HG03025 (cell line): ENCODE measurements at regions not wholly inside any gene's neighbourhood (a gene's known extent, or its start where the extent isn't known, plus 50 kb on each side); places are given as distances from the start of the nearest gene placed in this dataset.
A peak's percentile ranks its signal among the peaks of the same experiment; 100 is the strongest.

ENCODE experiments used
- ATAC-seq: cut with Tn5 transposase; IDR thresholded peaks from one replicate; pipeline ENCODE4 v1.9.1; 2021; ENCODE audit warnings: mild to moderate bottlenecking, moderate library complexity; ENCODE audit not compliant: unreplicated experiment, low FRiP score

DNA sequence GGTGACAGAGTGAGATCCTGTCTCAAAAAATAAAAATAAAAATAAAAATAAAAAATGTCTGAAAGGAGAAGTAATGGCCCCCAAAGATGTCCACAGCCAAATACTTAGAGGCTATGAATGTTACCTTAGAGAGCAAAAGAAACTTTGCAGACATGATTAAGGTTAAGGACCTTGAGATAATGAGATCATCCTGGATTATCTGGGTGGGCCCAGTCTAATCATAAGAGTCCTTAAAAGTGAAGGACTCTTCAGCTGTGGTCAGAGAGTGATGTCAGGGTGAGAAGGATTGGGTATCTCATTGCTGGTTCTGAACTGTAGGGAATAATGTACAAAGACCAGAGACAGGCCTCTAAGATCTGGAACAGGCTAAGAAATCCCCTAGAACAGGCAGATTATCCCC lies 84.9 kb upstream of the POU1F1 start:
- ATAC-seq: no peak

DNA sequence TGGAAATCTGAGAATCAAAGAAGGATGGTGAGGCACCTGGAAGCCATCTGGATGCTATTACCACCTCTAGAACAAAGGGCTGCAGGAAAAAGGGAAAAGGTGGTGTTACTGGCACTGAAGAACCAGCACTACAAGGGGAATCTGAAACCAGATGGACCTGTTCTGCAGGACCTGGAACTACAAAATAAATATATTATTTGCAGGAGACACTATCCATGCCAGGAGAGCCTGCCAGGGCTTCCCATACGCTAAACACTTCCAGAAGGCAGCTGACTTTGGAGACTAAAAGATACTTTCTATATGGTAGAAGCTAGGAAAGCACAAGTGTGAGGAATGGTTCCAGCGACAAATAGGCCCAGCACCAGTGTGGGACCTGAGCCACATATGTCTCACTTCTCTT lies 83.4 kb upstream of the POU1F1 start:
- ATAC-seq: no peak

DNA sequence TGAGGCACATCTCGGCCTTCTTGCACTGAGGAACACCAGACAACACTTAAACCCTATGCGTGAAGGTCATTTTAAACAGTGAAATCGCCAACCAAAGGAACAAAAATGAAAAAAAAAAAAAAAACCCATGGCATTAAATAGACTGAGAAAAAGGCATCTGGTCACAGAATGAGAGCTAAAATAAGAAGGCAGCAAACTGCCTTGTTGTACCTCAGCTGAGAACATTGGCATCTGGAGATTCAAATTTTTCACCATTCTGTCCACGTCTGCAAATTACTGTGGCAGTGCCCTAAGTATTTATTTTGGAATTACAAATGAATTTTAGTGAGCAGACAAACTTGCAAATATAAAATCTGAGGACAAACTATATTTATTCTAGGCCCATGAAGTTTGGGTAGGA lies 82.6 kb upstream of the POU1F1 start:
- ATAC-seq: no peak

DNA sequence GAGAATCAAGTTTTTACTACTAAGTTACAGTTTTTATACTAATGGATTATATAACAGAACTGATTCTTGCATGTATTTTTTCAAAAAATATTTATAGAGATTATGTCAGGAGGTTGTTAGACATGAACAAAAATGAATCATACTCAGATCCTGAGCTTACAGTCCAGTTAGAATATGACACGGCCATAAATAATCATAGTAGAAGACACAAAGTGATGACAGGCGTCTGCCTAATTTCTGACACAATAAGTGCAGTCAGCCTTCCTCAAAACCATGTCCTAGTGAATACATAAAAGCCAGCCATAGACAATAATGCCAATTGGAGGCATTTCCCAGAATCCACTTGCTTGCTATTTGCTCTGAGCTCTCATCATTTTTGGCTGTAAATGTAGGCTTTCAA lies 81.7 kb upstream of the POU1F1 start:
- no peak for ATAC-seq

DNA sequence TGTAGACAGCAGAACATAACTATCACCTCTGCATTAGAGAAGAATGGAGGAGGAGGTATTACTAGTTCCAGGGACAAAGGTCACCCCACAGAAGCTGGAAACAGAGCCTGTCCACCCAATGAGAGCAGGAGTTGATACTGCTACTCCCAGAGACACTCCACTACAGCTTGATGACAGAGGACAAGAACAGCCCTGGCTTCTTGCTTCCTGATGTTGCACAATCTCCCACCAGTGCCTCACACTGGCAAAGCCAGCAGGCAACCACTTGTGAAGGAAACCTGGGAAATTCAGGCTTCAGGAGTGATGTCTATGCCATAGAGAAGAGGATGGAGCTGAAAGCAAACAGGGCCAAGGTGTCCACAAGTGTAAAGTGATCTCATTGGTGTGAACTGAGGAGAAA lies 78.0 kb upstream of the POU1F1 start:
- ATAC-seq: no peak

DNA sequence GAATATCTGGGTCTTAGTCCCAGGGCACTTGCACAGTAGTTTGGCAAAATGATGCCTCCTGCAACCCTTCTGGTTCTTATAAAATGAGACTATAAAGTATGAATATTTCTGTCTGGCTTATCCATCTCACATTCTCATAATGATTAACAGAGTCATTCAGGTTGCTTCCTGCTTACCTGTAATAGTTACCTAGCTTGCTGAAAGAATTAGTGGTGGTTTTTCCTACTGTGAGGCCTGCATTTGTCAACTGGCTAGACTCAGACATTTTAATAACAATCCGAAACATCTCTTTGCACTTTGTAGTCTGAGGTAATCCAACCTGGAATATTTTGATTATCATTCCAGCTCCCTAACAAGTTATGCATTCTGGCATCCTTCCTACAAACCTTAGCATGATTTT lies 75.6 kb upstream of the POU1F1 start:
- ATAC-seq: no peak

DNA sequence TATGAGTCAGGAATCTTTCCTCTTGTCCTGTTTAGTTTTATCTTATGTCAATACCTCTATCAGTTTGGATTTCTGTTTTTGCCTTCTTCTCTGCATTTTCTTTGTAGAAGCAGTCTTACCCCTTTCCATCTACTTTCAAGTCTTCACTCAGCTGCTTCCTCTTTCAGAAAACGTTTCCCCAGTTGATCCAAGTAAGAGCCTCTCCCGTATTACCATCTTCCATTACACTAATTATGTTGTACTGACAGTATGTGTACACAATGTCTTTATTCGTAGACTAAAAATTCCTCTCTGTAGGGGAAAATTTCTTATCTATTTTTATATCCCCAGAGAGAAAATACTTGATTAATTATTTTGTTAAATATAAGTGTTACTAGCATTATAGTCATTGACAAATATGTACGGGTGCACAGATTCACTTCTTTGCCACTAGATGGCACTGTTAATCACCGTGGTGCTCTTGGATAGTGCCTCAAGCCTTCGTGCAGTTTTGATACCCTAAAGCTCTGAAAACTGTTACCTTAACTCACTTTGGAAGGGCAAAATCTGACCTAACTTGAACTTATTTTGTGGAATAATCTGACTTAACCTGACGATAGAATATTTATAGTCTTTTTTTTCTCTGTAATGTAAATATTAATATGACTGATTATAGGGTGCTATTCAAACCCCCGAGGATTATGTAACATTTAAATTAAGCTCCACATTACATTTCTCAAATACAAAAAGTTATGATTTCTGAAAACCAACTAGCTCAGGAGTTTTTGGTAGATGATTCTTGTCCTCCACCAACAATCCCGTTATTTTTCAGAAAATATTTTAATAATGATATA lies 74.2 kb upstream of the POU1F1 start:
- peak; percentile 98 for ATAC-seq

DNA sequence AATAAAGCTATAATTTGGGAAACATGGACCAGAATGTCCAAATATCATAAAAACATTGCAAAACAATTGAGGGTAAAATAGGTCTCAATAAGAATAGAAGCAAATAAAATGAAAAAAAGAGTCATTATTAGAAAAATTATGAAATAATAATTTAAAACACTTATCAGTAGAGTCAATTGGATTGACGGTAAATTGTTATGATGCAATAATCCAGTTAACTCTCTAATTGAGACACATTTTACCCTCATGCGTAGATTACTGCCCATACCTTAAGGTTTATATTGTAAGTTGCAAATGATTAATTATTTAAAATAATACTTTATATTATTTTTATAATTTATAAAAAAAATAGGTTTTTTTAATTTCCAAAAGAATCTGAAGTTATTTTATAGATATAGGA lies 73.4 kb upstream of the POU1F1 start:
- ATAC-seq: no peak

DNA sequence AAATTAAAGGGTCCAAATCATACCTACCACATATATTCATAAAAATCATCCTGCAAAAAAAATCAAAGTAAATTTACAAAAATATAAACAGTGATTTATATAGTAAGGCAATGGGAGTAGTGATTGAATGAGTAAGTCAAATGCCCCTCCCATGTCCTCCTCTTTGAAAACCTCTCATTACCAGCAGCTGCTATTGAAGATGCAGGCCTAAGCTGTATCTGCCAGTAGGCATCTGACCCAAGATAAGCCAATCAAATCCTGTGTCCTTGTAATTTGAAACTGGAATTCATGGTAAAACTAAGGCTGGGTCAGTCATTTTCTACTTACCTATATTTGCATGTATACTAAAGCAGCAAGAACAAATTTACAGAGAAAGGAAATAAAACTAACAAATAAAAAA lies 60.4 kb upstream of the POU1F1 start:
- no peak for ATAC-seq

DNA sequence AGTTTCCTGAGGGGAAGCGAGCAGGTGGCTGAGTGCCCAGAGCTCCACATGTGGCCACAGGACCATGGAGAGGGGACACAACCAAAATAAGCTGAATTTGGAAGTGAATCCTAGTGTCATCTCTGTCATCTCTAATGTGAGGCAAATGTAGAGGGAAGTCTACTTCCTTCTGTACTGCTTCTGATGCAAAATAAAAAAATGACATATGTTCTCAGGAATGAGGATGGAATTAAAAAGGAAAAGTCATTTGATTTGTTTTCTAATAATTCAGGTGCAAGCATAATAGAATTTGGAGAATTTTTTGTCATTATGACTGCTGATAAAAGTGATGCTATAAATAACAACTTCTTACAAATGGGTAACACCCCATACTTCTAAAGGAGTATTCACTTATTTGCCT lies 59.5 kb upstream of the POU1F1 start:
- no peak for ATAC-seq

DNA sequence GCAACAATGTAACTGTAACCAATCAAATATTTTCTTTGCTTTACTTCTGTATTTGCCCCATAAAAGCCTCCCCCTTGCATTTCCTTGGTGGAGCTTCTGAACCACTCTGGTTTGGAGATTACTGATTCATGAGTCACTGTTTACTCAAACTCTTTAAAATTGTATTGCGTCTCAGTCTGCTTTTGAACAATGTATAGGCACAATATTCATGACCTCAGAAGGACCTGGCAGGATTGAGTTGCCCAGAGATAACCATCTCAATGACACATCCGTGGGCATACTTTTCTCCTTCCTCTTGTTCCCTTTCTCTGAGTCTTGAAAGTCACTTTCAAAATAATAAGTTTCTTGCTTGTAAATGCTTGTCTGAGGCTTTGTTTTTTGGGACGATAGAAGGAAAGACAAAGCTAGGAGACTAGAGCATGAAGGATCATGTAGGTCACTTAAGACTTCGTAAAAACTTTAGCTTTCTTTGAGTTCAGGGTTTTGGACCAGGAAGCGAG lies 57.1 kb upstream of the POU1F1 start:
- no peak for ATAC-seq

DNA sequence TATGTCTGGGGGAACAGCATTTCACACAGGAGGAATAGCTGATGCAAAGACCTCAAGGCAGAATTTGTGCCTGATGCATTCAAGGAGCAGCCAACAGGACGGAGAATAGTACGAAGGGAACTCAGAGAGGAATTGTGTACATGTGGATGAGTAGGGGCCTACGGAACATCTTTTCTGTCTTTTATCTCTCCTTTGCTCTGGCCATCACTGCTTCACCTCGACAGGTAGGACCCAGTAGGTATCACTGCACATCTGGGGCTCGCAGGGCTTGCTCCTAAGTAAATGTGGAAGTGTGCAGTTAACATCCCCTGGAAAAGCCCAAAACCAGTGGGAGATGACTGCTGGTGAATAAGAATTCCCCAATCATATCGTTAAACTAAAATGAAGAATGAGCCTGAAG lies 56.4 kb upstream of the POU1F1 start:
- no peak for ATAC-seq

DNA sequence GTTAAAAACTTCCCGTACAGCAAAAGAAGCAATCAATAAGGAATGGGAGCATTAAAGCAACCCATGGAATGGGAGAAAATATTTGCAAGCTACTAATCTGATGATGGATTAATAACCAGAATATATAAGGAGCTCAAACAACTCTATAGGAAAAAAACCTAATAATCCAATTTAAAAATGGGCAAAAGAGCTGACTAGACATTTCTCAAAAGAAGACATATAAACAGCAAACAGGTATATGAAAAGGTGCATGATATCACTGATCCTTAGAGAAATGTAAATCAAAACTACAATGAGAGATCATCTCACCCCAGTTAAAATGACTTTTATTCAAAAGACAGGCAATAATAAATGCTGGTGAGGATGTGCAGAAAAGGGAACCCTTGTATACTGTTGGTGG lies 52.7 kb upstream of the POU1F1 start:
- no peak for ATAC-seq
